Neural cell (in vitro differentiated cells): ENCODE measurements at regions not wholly inside any gene's neighbourhood (a gene's known extent, or its start where the extent isn't known, plus 50 kb on each side); places are given as distances from the start of the nearest gene placed in this dataset.

Experiments used
- EP300 ChIP-seq: fragments of 450-650 bp; conservative IDR thresholded peaks from 2 replicates; pipeline ENCODE4 v1.6.1; 2014; ENCODE audit warnings: antibody characterized with exemption, mild to moderate bottlenecking, moderate library complexity; ENCODE audit not compliant: poor library complexity, severe bottlenecking
- POLR2AphosphoS5 ChIP-seq: IDR thresholded peaks from 2 replicates; pipeline ENCODE4 v1.6.1; 2012
- TF ChIP-seq, protein P1 (sequence below): fragments of 450-650 bp; IDR thresholded peaks from 2 replicates; pipeline ENCODE4 v1.5.1; 2014; ENCODE audit warnings: antibody characterized with exemption, mild to moderate bottlenecking, moderate library complexity; ENCODE audit not compliant: poor library complexity, severe bottlenecking
- TF ChIP-seq, protein P2 (sequence below): IDR thresholded peaks from 2 replicates; pipeline ENCODE4 v1.6.1; 2012; ENCODE audit warnings: borderline replicate concordance

DNA sequence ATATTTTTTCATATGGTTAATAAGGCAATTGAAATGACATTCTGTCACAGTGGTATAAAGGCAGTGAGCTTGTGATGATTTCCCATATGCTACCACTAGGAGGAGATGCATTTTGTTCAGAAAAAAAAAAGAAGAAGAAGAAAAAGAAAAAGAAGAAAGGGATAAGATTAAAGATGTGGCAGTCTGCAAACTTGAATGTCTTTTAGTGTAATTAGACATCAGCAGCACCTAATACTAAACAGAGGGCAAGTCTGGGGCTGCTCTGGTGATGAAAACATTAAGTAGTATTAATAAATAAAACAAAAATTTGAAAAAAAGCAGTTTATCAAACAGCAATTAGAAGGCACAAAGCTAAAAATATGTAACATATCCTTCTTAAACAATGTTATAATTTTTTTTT lies 95.4 kb upstream of the DEFB112 start:
- TF ChIP-seq POLR2AphosphoS5: no peak
- TF ChIP-seq, protein P1, sequence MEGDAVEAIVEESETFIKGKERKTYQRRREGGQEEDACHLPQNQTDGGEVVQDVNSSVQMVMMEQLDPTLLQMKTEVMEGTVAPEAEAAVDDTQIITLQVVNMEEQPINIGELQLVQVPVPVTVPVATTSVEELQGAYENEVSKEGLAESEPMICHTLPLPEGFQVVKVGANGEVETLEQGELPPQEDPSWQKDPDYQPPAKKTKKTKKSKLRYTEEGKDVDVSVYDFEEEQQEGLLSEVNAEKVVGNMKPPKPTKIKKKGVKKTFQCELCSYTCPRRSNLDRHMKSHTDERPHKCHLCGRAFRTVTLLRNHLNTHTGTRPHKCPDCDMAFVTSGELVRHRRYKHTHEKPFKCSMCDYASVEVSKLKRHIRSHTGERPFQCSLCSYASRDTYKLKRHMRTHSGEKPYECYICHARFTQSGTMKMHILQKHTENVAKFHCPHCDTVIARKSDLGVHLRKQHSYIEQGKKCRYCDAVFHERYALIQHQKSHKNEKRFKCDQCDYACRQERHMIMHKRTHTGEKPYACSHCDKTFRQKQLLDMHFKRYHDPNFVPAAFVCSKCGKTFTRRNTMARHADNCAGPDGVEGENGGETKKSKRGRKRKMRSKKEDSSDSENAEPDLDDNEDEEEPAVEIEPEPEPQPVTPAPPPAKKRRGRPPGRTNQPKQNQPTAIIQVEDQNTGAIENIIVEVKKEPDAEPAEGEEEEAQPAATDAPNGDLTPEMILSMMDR: peak; percentile 60
- TF ChIP-seq, protein P2, sequence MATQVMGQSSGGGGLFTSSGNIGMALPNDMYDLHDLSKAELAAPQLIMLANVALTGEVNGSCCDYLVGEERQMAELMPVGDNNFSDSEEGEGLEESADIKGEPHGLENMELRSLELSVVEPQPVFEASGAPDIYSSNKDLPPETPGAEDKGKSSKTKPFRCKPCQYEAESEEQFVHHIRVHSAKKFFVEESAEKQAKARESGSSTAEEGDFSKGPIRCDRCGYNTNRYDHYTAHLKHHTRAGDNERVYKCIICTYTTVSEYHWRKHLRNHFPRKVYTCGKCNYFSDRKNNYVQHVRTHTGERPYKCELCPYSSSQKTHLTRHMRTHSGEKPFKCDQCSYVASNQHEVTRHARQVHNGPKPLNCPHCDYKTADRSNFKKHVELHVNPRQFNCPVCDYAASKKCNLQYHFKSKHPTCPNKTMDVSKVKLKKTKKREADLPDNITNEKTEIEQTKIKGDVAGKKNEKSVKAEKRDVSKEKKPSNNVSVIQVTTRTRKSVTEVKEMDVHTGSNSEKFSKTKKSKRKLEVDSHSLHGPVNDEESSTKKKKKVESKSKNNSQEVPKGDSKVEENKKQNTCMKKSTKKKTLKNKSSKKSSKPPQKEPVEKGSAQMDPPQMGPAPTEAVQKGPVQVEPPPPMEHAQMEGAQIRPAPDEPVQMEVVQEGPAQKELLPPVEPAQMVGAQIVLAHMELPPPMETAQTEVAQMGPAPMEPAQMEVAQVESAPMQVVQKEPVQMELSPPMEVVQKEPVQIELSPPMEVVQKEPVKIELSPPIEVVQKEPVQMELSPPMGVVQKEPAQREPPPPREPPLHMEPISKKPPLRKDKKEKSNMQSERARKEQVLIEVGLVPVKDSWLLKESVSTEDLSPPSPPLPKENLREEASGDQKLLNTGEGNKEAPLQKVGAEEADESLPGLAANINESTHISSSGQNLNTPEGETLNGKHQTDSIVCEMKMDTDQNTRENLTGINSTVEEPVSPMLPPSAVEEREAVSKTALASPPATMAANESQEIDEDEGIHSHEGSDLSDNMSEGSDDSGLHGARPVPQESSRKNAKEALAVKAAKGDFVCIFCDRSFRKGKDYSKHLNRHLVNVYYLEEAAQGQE: no peak
- no peak for TF ChIP-seq EP300
